Femur (tissue), 1 donor: ENCODE measurements at regions not wholly inside any gene's neighbourhood (a gene's known extent, or its start where the extent isn't known, plus 50 kb on each side); places are given as distances from the start of the nearest gene placed in this dataset.
"Not testable (repeated sequence)": the region's sequence is repeated elsewhere in the genome, so short reads cannot be mapped to it uniquely, and the experiment has no call there.

Experiments used
- DNase-seq: peaks from one replicate; pipeline ENCODE4 v3.0.0-alpha.2; 2017

- DNase-seq, result not testable (repeated sequence)
Observed at GRCh38 chr13:111501596-111502535, 181.4 kb downstream of the TEX29 start.

DNA sequence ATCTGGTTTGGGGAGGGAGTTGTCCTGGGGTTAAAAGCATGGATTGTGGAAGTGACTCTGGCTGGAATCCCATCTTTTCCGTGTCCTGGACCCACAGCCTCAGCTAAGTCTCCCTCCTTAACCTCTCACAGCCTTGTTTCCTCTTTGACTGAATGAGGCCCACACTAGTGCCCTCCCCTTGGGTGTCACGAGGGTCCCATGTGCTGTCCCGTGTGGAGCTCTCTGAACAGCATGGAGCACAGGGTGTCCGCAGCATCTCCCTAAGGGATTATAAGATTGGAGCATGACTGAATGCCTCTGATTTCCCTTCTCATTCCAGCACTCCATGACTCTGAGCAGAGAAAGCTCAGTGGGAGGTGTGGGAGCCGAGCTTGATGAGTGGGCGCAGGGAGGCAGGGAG lies 182.5 kb downstream of the TEX29 start:
- DNase-seq, result no peak

DNA sequence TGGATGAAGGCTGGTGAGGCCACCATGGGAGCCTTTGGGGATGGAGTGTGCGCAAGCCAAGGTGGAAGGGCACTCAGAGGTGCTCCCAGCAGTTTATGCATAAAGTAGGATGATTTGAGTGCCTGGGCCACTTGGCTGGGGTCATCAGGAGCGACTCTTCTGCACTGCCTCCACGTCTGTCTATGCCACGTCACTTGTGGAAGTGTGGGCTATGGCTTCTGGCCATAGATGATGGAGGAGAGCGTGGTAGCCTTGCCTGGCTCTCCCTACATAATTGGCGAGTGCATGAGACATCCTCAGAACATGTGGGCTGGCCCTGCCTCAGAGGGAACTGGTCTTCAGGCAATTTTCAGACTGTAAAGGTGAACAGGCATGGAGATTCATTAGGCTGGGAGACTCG lies 182.9 kb downstream of the TEX29 start:
- DNase-seq, result no peak

DNA sequence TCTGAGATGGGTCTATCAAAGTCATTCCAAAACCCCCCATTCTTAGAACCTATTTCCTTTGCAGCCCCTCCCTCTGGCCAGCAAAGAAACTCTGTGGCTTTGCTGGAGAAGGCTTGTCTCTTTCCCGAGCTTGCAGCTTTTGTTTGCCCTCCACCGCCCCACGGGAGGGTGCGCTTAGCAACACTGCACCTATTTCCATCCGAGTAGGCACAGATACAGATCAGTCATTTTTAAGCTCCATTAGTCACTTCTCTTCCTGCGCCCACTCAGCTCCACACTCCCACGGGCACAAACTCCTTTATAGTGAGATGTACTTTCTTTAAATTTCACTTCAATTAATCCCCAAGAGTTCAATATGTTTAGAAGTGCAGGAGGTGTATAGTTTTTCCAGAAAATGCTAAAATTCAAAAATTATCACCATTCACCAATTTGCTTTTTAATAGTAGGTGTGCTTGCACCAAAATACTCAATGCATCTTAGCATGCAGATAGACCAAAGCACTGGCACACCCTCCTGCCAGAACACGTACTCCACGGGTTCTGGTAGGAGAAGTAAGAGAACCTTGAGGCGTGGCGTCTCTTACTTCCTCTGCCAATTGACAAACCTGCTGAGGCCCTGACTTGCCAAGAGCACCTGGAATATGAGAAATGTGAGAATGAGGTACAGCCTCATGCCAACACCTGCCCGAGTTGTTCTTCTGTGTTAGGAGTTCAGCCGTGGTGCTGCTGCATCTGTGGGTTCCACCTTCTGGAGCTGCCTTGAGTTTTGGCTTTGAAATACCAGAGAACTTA lies 183.7 kb downstream of the TEX29 start:
- no peak for DNase-seq

- no peak for DNase-seq
Observed at GRCh38 chr13:111505175-111505777, 184.8 kb downstream of the TEX29 start.

DNA sequence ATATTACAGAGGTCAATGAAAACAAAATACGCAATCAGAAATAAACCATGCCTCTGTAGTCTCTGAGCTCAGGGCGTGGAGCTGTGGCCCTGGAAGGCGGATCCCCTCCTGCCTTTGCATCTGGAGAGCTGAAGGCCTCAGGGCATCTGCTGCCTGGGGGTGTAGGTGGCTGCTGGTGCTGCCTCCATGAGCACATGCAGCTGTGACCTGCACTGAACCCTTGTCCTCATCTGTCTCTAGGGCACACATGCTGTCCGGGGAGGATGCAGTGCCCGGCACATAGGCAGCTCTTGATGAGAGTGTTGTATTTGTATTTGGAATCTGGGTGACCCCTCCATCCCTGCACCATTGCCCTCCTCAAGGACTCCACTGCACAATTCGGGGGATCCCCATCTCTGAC lies 185.7 kb downstream of the TEX29 start:
- DNase-seq, result no peak

GRCh38 chr13:111506621-111507020 lies 186.2 kb downstream of the TEX29 start:
- no peak for DNase-seq

- DNase-seq, result no peak
Observed at GRCh38 chr13:111508164-111508870, 187.9 kb downstream of the TEX29 start.

GRCh38 chr13:111508902-111509509 lies 188.6 kb downstream of the TEX29 start:
- DNase-seq, result no peak

- DNase-seq, result no peak
Observed at GRCh38 chr13:111510502-111511218, 190.2 kb downstream of the TEX29 start.

GRCh38 chr13:111511219-111511732 lies 190.8 kb downstream of the TEX29 start:
- DNase-seq, result no peak

DNA sequence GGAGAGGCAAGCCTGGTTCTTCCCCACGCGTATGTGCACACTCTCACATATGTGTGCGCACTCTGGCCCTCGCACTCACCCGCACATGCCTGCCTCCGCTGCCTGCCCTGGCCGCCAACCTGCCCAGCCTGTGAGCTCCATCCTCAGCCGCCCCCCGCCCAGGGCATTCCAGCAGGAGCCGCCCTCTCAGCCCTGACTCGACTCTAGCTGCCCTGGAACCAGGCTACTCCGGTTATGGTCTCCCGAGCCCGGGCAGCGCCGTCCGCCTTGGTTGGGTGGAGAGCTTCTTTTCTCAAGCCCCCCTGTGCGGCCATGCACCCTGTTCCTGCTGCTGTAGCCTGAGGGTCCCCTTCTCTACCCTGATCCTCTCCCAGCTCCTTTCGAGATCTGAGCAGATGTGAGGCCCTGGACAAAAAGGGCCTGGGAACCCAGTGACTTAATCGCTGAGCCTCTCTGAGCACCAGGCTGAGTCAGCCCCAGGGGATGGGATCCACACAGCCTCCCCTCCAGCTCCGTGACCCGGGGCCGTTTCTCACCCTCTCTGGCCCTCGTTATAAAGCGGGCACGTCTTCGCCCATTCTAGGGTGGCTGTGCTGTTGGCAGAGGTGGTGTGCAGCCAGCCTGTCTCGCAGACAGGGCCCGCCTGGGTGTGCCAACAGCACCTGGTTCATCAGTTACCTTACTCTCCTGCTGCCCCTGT lies 191.5 kb downstream of the TEX29 start:
- DNase-seq, result no peak

- no peak for DNase-seq
Observed at GRCh38 chr13:111512707-111513106, 192.3 kb downstream of the TEX29 start.

DNA sequence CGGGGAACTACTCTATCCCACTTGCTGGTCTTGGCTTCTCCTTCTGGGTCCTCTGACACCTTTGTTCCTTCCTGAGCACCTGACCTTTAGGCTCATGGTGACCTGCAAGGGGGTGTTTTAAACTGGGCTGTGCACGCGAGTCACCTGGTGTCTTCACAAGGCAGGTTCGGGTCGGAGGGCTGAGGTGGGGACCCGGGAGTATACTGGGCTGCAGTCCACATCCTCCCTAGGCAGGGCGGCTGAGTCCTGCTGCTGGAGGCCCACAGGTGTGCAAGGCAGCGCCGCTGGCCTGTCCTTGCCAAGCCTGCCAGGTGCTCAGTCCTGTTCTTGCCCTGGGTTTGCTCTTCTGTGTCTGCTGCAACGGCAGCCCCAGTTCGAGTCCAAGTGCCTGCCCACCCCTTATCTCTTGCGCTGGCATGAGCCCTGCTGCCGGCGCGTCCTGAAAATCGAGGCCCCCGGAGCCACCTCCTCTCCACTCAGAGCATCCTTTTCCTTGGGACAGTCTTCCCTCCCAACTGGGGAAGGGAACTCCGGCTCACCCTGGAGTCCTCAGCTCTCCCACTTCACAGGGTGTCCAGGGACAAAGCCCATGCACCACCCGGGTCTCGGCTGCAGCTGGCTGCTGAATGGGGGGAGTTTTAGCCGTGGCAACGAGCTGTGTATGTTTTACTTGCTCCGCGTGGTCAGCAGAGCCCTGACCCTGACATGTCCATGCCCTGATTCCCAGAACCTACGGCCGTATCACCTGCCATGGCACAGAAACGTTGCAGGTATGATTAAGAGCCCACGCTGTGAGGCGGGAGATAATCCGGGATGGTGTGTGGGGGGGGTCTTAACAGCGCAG lies 193.5 kb downstream of the TEX29 start:
- DNase-seq, result no peak

DNA sequence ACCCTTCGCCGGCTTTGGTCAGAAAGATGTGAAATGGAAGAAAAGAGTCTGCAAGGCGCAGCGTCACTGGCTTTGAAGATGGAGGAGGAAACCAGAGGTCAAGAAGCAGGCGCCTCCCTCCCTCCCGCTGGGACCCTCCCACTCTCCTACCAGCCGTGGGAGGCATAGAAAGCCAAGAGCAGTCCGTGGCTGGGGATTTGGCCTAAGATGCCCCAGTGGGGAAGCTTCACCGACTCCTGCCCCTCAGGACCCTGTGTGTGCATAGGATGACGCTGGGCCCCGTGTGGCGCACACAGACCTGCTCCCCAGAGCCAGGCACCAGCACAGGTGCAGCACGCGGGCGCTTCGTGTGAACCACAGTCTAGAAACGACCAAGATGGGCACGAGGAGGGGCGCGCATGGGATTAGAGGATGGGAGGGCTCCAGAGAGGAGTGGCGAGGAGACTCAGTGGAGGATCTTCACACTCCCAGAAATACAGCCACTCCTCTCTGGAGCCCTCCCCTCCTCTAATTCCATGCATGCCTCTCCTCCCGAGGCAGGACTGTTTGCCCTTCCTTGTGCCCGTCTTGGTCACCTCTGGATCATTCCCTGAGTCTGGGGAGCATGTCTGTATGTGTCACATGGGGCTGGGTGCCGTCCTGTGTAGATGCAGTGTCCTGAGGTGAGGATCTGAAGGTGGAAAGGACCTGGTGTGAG lies 194.3 kb downstream of the TEX29 start:
- no peak for DNase-seq

- no peak for DNase-seq
Observed at GRCh38 chr13:111515307-111515617, 194.8 kb downstream of the TEX29 start.

DNA sequence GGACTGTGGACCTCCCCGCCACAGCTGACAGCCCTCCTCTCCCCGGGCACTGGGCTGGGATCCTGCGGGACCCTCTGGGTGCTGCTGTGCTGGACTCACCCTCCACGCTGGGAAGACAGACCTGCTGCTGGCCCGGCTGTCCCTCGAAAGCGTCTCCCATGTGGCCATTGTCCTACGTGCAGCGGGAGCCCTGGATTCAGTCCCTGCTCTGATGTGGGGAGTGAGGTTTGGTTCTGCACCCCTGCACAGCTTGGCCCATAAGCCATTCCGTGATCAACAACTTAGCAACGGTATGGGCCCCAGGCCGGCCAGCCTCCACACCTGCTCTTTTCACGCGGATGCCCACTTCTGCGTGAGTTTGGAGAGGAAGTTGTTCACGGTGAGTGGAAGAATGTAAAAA lies 195.2 kb downstream of the TEX29 start:
- no peak for DNase-seq

DNA sequence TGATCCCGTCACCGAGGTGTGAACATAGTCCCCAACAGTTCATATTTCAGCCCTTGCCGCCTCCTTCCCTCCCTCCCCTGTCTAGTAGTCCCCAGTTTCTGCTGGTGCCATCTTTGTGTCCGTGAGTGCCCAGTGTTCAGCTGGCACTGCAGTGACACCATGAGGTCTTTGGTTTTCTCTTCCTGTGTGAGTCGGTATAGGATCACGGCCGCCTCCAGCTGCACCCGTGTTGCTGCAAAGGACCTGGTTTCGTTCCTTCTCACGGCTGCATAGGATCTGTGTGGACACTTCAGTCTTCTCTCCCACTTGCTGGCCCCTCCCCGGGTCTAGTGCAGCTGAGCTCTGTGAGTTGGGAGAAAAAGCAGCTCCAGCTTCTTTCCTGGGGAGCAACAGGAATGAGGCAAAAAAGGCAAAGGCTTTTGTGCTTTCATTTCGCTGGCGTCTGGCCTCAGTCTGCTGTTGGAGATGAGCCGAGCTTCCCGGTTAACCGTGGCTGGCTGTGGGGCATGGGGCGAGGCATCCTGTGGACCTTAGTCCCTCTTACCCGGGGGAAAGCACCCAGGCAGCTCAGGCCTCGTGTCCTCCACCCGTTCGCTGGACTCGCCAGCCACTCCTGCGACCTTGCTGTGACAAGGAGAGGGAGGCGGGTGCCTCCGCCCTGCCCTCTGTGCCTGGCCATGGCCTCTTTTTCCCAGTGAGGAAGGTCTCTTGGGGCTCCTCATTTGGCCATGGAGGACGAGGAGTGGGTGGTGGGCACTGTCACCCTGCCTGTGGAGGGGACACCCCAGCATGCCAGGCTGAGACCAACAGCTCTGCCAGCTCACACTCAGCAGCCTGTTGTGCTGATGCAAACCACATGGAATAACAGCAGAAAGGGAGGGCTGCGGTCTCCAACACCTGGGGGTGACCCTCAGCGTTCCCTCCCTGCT lies 196.5 kb downstream of the TEX29 start:
- no peak for DNase-seq
